C4-2B (cell line): ENCODE measurements at regions not wholly inside any gene's neighbourhood (a gene's known extent, or its start where the extent isn't known, plus 50 kb on each side); places are given as distances from the start of the nearest gene placed in this dataset.

Experiments used
- ZFX ChIP-seq: fragments of 450-650 bp; IDR thresholded peaks from 2 replicates; pipeline ENCODE4 v1.6.1; 2017
- TF ChIP-seq, protein P1 (sequence below): fragments of 450-650 bp; conservative IDR thresholded peaks from 2 replicates; pipeline ENCODE4 v1.5.1; 2017; ENCODE audit warnings: mild to moderate bottlenecking

DNA sequence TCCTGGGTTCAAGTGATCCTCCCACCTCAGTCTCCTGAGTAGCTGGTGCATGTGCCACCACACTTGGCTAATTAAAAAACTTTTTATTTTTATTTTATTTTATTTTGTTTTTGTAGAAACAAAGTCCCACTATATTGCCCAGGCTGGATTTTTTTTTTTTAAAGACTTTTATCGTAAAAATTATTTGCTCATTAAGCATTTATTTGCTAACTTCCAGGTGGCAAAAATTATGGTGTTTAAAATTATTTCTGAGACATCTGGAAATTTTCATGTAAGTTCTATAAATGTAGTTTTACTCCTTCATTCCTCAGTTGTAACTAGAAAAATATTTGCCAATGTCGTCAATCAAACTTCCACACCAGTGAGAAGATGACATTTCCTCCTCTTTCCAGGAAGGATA, 233.3 kb upstream of the DACH1 start:
- TF ChIP-seq, protein P1, sequence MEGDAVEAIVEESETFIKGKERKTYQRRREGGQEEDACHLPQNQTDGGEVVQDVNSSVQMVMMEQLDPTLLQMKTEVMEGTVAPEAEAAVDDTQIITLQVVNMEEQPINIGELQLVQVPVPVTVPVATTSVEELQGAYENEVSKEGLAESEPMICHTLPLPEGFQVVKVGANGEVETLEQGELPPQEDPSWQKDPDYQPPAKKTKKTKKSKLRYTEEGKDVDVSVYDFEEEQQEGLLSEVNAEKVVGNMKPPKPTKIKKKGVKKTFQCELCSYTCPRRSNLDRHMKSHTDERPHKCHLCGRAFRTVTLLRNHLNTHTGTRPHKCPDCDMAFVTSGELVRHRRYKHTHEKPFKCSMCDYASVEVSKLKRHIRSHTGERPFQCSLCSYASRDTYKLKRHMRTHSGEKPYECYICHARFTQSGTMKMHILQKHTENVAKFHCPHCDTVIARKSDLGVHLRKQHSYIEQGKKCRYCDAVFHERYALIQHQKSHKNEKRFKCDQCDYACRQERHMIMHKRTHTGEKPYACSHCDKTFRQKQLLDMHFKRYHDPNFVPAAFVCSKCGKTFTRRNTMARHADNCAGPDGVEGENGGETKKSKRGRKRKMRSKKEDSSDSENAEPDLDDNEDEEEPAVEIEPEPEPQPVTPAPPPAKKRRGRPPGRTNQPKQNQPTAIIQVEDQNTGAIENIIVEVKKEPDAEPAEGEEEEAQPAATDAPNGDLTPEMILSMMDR: no peak
- TF ChIP-seq ZFX: no peak
